Cardiac septum (tissue), 1 donor: ENCODE measurements at regions not wholly inside any gene's neighbourhood (a gene's known extent, or its start where the extent isn't known, plus 50 kb on each side); places are given as distances from the start of the nearest gene placed in this dataset.

Source experiments
- DNase-seq: peaks from one replicate; pipeline ENCODE4 v3.0.0-alpha.2; 2020; ENCODE audit warnings: low spot score
- intact Hi-C: fragments of 100-400 bp; cut with DNase I; formaldehyde crosslinking; loops from one replicate; pipeline ENCODE4 v1.14.0; 2022
- donor health status: DM: no; HTN: no; CAD: no.

- DNase-seq, result no peak
- intact Hi-C loops, result no loop called here
Measured at GRCh38 chr15:94110476-94111130, 120.8 kb upstream of the MCTP2 start.

DNA sequence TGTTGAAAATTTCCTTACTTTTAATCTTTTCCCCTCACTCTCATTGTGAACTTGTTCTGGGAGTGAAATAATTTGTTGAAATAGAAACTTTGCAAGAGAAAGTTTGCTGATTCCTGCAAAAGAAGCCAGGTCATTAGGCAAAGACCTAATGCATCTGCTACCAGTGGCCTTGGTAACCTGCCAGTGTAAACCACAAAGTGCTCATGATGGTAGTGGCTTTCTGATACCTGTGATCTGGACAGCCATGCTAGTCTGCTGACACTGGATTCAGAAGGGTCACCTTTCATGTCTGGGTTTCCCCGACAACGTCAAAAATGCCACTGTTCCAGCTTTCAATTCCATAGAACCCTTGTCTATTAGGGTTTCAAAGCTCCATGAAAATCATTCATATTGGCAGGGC is 123.7 kb upstream of the MCTP2 start:
- no peak for DNase-seq
- intact Hi-C loops, result no loop called here

DNA sequence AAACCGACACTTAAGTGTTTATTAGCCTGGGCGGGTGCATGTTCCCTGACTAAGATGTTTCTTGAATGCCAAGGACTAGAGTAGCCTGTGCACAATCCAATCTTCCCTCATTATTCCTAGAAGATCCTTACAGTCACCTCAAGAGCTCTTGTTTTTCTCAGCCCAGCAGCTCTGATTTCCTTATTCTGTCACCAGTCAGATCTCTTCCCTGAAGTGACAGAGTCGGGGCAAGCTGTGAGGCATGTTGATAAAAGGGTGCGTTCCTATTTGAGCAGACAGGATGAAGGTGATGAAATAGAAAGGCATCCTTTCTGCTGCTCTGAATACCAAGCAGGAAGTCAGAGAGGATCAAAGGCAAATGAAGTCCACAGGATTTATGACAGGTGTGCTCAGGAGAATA is 125.6 kb upstream of the MCTP2 start:
- intact Hi-C loops, result no loop called here
- DNase-seq, result no peak

GRCh38 chr15:94100863-94101262 is 130.5 kb upstream of the MCTP2 start:
- no peak for DNase-seq
- intact Hi-C loops, result no loop called here

DNA sequence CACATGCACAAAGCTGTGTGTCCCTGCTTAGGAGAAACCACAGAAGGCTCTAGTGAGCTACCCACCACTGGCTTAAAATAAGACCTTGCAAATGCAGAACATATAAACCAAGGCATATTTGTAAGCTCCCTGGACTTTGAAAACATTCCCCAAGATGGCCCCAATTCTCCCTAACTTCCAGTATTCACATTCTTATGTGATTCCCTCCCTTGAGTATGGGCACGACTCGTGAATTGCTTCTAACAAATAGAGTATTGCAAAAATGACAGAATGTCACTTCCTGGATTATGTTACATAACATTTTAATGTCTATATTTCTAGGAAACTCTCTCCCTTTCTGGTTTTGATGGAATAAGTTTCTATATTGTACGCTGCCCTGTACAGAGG is 131.8 kb upstream of the MCTP2 start:
- intact Hi-C loops, result no loop called here
- DNase-seq, result no peak

- intact Hi-C loops, result no loop called here
- DNase-seq, result no peak
Measured at GRCh38 chr15:94098921-94099573, 132.3 kb upstream of the MCTP2 start.

DNA sequence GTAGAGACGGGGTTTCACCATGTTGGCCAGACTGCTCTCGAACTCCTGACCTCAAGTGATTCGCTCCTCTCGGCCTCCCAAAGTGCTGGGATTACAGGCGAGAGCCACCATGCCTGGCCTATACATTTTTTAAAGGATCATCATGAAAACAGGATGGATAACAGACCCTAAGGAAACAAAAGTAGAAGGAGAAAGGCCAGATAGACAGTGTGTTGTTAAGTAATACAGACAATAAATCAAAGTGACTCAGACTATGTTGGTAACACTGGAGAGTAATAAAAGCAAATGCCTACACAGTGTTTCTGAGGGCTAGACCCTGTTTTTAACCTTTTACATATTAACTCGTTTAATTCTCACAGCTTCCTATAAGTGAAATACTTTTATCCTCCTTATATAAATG is 133.8 kb upstream of the MCTP2 start:
- no peak for DNase-seq
- intact Hi-C loops, result no loop called here

DNA sequence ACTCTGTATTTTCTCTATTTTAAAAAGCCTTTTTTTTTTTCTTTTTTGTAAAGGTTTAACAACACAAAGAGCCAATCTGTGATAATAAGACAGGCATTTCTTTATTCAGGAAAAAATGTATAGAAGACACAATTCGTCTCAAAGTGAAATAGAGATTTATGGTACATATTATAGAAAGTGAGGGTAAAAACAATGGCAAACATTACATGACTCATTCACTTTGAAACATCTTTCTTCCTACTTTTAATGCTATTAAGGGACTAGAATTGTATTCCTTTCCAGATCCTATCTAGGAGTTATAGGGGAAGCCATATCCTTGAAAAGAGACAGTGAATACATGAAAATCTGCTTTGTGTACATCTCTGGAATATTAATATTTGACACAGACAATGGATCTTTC is 137.1 kb upstream of the MCTP2 start:
- DNase-seq, result no peak
- intact Hi-C loops, result no loop called here

DNA sequence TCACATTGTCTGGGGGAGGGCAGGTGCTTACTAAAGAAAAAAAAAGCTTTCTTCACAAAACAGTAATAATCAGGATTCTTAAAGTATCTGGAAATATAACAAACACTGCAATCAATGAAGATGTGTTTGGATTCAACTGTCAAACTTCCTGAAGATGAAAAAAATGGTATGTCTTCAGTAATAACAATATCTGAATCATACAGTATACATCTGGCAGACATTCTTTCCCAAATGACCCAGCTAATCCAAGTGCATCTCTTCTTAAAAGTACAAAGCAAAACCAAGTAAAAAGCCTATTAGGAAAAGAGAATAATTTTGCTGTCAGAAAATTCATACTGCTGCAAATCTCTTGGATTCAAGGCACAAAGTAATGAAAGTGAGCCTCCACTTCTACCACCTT is 145.0 kb upstream of the MCTP2 start:
- no peak for DNase-seq
- intact Hi-C loops, result no loop called here

DNA sequence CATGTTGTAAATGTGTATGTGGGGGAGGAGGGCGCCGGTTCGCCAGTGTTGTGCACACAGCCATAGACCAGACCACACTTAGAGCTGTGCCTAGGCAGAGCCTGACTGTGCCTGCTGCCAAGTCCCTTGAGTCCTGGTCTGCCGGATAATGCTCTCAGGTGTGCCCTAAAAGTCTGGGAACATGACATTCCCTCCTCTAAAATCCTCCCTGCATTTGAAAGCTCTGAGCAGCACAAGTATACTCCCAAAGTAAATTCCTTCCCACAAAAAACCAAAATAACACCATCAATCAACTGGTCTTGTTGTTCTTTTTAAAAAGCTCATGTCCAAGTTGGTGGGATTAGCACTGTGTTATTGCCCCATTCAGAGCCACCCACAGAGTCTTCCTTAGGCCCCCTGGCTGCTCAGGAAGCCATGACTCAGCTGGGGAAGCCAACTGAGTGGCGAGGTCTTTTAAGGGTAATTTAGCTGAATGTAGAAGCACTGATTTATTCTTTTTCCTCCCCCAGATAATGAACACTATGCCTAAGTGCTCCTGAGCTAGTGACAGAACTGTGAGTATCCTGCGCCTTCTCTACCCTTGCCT is 147.8 kb upstream of the MCTP2 start:
- intact Hi-C loops, result no loop called here
- DNase-seq, result no peak

DNA sequence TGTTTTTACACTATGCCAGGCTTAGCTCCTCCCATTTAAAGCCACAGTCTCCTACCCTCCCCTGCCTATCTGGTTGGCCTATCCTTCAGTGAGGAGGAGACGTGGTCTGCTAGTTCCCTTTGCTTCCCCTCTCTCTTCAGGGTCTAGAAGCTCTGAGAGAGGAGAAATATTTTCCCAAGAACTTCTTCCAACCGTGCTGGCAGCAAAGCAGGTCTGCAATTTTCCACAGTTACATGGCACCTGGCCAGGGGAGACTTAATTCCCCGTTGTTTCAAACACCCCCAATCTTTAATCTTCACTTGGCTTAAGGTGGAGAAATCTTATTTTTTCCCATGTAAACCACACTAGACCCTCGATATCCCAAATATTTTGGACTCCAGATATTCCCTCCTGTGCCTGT is 149.5 kb upstream of the MCTP2 start:
- intact Hi-C loops, result no loop called here
- DNase-seq, result no peak

DNA sequence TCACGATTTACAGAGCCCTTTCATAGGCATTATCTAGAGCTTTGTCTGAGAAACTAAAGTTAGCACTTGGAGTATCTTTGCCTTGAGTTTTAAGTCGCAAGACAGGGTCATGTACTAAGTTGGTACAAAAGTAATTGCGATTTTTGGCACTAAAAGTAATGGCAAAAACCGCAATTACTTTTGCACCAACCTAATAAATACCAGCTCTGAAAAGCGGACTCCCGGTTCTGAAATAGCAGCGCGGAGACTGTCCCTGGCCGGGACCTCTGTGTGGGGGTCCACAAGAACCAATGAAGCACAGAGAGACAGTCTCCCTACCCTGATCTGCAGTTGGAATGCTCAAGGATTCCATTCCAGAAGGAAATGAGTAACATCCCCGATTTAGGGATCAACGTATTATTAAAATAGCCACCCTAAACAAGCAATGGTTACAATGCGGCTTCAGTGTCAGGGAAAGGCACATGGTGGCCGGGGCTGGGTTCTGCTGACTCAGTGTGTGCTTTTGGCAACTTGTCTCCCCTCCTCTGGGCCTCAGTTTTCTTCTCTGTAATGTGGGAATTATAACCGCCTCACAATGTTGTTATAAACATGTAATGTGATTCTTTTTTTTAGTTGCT is 150.3 kb upstream of the MCTP2 start:
- no peak for DNase-seq
- intact Hi-C loops, result no loop called here

DNA sequence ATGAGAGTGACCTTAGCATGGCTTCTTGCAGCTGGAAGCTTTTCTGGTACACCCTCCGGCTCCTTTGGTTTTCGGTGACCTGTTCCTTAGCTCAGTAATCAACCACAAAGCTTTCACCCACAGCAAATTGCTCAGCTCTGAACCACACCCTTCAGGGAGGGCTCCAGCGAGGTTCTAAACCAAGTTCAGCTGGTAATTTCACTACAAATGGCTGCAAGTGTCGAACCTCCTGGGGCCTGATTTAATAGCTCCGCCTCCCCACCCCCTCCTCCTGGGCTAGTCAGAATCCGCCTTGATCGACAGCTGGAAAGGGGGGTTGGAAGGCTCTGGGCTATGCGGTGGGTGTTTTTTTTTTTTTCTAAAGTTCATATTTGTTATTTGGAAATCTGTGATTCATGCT is 150.9 kb upstream of the MCTP2 start:
- intact Hi-C loops, result no loop called here
- no peak for DNase-seq

GRCh38 chr15:94079968-94080367 is 151.4 kb upstream of the MCTP2 start:
- DNase-seq, result no peak
- intact Hi-C loops, result no loop called here

DNA sequence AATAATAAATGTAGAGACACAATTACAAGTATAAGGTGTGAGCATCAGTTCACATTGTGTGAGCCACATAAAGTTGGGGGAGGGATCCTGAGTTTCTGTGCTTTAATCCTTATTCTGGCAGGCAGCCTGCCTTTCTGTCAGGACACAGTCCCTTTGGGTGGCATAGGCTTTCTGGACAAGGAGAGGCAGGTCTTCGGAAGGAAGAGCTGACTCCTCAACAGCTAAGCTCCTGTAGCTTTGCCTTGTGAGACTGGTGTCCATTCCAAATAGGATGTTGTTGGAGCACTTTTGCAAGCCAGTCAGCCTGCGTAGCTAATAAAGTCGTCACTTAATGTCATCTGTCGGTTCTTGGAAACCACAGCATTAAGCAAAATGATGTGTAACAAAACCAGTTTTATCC is 151.9 kb upstream of the MCTP2 start:
- DNase-seq, result no peak
- intact Hi-C loops, result no loop called here

DNA sequence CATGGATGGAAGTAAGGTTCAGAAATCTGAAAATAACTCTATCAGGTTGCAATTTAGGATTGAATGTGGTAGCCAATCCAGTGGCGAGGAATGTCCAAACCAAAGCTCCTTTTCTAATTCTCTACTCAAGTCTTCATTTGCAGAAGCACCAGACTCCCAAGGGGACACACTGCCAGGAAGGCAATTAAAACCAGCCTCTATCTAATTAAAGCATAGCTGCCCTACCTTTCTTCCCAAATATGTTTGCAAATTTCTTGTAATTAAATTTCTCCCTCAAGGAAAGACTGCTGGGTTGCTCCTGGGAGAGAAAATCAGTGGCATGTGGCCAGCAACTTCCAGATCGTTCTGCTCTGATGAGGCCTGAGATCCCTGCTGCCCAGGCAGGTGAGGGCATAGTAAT is 153.4 kb upstream of the MCTP2 start:
- DNase-seq, result no peak
- intact Hi-C loops, result no loop called here

GRCh38 chr15:94075349-94075748 is 156.0 kb upstream of the MCTP2 start:
- intact Hi-C loops, result no loop called here
- no peak for DNase-seq

- intact Hi-C loops, result no loop called here
- no peak for DNase-seq
Measured at GRCh38 chr15:94070356-94071295, 160.7 kb upstream of the MCTP2 start.

DNA sequence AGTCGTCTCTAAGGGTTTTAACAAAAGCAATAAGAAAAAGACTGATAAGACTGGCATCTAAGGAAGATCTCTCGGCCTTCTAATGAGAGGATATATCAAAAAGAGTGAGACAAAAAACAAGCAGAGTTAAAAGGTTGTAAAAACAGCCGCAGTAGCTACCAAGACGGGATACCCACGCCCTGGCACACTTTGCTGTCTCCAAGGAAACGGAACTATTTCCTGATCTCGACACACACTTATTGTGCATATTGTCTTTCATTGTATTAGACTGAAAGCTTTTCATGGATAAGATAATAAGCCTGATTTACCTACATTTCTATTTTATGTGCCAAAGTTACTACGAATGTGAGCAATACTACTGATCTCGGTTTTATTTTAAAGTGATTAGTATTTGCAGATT is 161.5 kb upstream of the MCTP2 start:
- intact Hi-C loops, result no loop called here
- DNase-seq, result no peak

DNA sequence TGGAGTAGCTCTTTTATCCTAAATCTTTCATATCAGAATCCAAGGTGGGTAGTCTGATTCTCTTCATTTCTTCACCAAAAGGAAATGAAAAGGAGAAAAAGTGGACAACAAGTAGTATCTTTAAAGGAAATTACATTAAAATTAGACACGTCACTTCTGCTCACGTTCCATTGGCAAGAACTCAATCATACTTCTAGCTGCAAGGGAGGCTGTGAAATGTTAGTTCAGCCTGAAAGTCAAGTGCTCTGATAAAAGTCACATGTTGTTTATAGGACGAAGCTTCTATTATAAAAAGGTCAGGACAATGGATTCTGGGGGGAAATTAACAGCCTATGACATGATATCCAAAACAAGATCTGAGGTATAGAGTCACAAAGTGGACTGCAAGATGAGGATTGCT is 164.6 kb upstream of the MCTP2 start:
- intact Hi-C loops, result no loop called here
- DNase-seq, result no peak
